ENCODE measurements at regions not wholly inside any gene's neighbourhood (a gene's known extent, or its start where the extent isn't known, plus 50 kb on each side); places are given as distances from the start of the nearest gene placed in this dataset.

GRCh38 chrX:121851033-121851432 lies 803.6 kb downstream of the GLUD2 start:
- WGBS, 2 donors: 87 to 91% methylated on average over 2 of the region's 2 CpGs
- H3K27ac ChIP-seq: no peak overlapping the region
- H3K4me1 ChIP-seq: no peaks in the 10 kb centered on the region
- H3K9me3 ChIP-seq: no peaks in the 10 kb centered on the region
- TF ChIP-seq POLR2A (IDR thresholded peaks at IDR 0.05): no peak
- no peak for TF ChIP-seq CTCF (IDR thresholded peaks at IDR 0.05)
- DNase-seq: no peak
- no peaks in the 10 kb centered on the region for H3K36me3 ChIP-seq
- no peak overlapping the region for H3K4me3 ChIP-seq (replicated peaks in 1 of 3)
- no peaks in the 10 kb centered on the region for H3K27me3 ChIP-seq
- intact Hi-C loops (cut with DNase I): no loop called here

- Histone ChIP-seq H3K9me3 (no peaks in the 10 kb centered on the region), H3K27me3 (no peaks in the 10 kb centered on the region), H3K27ac (no peak overlapping the region), H3K36me3 (no peaks in the 10 kb centered on the region), H3K4me1 (no peaks in the 10 kb centered on the region), H3K4me3 (replicated peaks in 1 of 3) (no peak overlapping the region)
- intact Hi-C loops (cut with DNase I): no loop called here
- TF ChIP-seq CTCF (IDR thresholded peaks at IDR 0.05) (no peak), POLR2A (IDR thresholded peaks at IDR 0.05) (no peak)
- 97% methylated on average over 10 of the region's 27 CpGs; no CpG with 5 or more reads in 1 of the 2 donors for WGBS, 2 donors
- no peak for DNase-seq
Measured at GRCh38 chrX:121853762-121854613, 806.6 kb downstream of the GLUD2 start.

GRCh38 chrX:121854614-121854911 lies 807.2 kb downstream of the GLUD2 start:
- WGBS, 2 donors: 69 to 94% methylated on average over 1 to 2 of the region's 5 CpGs
- intact Hi-C loops (cut with DNase I): no loop called here
- H3K9me3 ChIP-seq: no peaks in the 10 kb centered on the region
- TF ChIP-seq POLR2A (IDR thresholded peaks at IDR 0.05): no peak
- TF ChIP-seq CTCF (IDR thresholded peaks at IDR 0.05): no peak
- no peak overlapping the region for H3K27ac ChIP-seq
- no peak for DNase-seq
- H3K4me3 ChIP-seq (replicated peaks in 1 of 3): no peak overlapping the region
- no peaks in the 10 kb centered on the region for H3K4me1 ChIP-seq
- no peaks in the 10 kb centered on the region for H3K27me3 ChIP-seq
- H3K36me3 ChIP-seq: no peaks in the 10 kb centered on the region

- H3K36me3 ChIP-seq: no peaks in the 10 kb centered on the region
- no peak for TF ChIP-seq CTCF (IDR thresholded peaks at IDR 0.05)
- no peak for TF ChIP-seq POLR2A (IDR thresholded peaks at IDR 0.05)
- DNase-seq: no peak
- no peak overlapping the region for H3K4me3 ChIP-seq (replicated peaks in 1 of 3)
- H3K27me3 ChIP-seq: no peaks in the 10 kb centered on the region
- WGBS, 2 donors: 80 to 100% methylated on average over 1 to 3 of the region's 8 CpGs
- H3K27ac ChIP-seq: no peak overlapping the region
- intact Hi-C loops (cut with DNase I): no loop called here
- no peaks in the 10 kb centered on the region for H3K9me3 ChIP-seq
- H3K4me1 ChIP-seq: no peaks in the 10 kb centered on the region
Measured at GRCh38 chrX:121858867-121859647, 811.6 kb downstream of the GLUD2 start.

- no peaks in the 10 kb centered on the region for H3K27me3 ChIP-seq
- H3K9me3 ChIP-seq: no peaks in the 10 kb centered on the region
- H3K27ac ChIP-seq: no peak overlapping the region
- no peaks in the 10 kb centered on the region for H3K4me1 ChIP-seq
- 91 to 92% methylated on average over 7 of the region's 7 CpGs for WGBS, 2 donors
- no peak for DNase-seq
- H3K4me3 ChIP-seq (replicated peaks in 1 of 3): no peak overlapping the region
- TF ChIP-seq CTCF (IDR thresholded peaks at IDR 0.05): no peak
- TF ChIP-seq POLR2A (IDR thresholded peaks at IDR 0.05): no peak
- no peaks in the 10 kb centered on the region for H3K36me3 ChIP-seq
- intact Hi-C loops (cut with DNase I): no loop called here
Measured at GRCh38 chrX:121863976-121864375, 816.6 kb downstream of the GLUD2 start.

All from thyroid gland (tissue), 4 donors.